GM12872 (cell line): ENCODE measurements at regions not wholly inside any gene's neighbourhood (a gene's known extent, or its start where the extent isn't known, plus 50 kb on each side); places are given as distances from the start of the nearest gene placed in this dataset.

Experiments
- TF ChIP-seq, protein P1 (sequence below): IDR thresholded peaks from 3 replicates; pipeline ENCODE4 v1.5.1; 2011; ENCODE audit warnings: low read depth, mild to moderate bottlenecking, low read length, moderate library complexity; ENCODE audit not compliant: insufficient read depth

DNA sequence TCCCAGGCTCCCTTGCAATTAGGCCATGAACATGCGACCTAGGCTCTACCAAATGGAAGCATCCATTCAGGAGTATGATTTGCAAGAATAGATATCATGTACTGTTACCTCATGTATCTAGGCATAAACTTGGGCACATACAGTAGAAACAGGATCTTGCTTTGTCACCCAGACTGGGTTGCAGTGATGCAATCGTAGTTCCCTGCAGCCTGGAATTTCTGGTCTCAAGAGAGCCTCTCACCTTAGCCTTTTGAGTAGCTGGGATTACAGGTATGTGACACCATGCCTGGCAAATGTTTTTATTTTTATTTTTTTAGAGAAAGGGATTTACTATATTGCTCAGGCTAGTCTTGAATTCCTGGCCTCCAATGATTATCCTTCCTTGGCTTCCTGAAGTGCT lies 994.2 kb downstream of the ADGRL3 start:
- TF ChIP-seq, protein P1, sequence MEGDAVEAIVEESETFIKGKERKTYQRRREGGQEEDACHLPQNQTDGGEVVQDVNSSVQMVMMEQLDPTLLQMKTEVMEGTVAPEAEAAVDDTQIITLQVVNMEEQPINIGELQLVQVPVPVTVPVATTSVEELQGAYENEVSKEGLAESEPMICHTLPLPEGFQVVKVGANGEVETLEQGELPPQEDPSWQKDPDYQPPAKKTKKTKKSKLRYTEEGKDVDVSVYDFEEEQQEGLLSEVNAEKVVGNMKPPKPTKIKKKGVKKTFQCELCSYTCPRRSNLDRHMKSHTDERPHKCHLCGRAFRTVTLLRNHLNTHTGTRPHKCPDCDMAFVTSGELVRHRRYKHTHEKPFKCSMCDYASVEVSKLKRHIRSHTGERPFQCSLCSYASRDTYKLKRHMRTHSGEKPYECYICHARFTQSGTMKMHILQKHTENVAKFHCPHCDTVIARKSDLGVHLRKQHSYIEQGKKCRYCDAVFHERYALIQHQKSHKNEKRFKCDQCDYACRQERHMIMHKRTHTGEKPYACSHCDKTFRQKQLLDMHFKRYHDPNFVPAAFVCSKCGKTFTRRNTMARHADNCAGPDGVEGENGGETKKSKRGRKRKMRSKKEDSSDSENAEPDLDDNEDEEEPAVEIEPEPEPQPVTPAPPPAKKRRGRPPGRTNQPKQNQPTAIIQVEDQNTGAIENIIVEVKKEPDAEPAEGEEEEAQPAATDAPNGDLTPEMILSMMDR = no peak

DNA sequence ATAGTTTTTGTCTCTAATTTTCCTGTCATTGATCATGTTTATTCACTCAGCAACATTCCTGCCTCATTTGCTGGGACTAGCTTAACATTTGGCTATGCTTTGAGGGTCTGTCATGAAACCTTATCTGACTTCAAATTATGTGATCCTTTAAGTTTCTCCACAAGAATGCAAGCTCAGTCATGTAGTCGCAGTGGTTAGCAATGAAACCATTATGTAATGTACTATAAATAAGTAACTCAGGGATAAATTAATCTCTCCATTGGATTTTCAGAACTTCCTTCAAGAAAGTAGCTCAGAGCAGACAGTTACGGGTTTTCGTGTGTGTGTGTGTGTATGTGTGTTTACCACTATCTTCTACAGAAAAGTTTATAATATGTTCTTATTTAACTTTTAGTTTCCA lies 993.6 kb downstream of the ADGRL3 start:
- TF ChIP-seq, protein P1 = no peak

DNA sequence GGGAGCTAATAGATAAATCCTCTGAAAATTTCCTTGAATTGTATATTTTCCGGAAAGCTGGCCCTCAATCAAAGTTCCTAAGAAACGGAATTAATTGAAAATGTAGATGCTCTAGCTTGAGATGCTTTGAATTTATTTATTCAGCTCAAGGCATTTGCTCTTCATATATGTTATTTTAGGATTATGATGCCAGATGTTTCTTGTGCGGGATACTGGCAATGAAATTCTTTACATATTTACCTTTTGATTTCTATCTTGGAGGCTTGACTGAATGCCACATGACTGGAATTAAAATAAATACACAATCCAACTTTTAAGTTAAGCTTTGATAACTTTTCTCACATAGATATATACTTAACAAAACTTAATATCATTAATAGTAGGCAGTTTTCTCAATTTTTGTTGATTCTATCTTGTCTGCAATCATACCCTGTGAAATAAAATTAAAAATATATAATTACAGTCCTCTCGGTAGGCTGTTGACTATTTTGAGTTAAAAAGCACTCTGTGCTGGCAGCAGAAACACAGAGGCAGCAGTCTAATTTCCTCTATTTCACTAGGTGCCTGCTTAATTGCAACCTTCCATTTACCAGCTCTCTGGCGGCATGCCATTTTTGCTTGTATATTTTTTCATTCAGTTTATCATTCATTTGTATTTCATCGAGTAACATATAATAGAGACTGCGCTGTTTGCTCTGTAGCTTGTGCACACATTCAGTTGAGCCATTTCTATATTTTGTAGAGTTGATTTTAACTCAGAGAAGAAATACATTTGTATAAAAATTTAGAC lies 991.5 kb downstream of the ADGRL3 start:
- TF ChIP-seq, protein P1 = no peak

DNA sequence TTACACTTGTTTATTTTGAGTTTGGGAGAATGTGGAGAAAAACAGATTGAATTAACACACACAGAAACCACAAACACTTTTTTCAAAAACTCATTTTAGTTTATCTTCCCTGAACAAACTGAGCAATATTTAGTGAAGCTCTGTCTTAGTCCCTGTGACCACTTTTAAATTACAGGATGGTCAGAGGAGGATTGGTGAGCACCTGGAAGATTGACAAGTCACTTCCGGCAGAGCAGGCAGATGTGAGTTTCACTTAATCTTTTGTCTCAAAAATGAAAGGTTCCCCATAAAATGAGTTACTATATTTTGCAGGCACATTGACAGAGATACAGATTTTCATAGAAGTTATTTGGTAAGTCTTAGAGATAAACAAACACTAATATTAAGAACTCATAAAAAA lies 970.1 kb downstream of the ADGRL3 start:
- TF ChIP-seq, protein P1 = no peak

DNA sequence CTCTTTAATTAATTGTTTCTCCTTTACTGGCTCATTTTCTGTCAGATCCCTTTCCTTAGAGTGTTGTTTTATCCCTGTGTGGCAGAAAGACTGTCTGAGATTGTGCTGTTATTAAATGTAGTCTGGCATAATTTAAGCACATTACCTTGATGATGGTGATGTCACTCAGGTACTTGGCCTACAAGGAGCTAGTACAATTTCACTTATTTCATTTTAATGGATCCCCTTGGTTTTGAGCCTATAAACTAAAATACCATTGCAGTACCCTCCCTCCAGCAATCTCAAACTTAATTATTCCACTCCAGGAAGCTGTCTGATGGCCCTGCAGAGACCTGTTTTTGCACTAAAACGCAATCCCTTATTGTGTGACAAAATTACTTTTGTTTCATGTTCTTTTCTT lies 968.6 kb downstream of the ADGRL3 start:
- TF ChIP-seq, protein P1 = no peak

DNA sequence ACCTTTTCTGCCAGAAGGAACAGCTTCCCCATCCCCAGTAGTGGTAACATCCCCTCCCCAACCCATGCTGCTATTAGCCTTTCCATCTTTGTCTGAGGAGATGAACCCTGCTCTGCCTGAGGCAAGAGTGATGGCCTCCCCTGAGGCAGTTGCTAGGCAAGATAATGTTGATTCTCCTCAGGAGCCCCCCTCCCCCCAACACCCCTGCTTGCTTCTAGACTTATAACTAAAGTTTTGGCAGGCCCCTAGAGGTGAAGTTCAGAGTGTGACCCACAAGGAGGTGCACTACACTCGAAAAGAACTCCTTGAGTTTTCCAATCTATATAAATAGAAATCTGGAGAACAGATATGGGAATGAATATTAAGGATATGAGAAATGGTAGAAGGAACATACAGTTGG lies 962.5 kb downstream of the ADGRL3 start:
- TF ChIP-seq, protein P1 = no peak

DNA sequence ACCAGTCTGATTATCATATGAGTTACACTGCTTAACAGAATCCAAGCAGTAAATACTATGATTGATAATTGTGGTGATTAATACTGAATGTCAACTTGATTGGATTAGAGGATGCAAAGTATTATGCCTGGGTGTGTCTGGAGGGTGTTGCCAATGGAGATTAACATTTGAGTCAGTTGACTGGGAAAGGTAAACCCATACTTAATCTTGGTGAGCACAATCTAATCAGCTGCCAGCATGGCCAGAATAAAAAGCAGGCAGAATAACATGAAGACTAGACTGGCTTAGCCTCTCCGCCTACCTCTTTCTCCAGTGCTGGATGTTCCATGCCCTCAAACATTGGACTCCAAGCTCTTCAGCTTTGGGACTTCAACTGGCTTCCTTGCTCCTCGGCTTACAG lies 961.3 kb downstream of the ADGRL3 start:
- TF ChIP-seq, protein P1 = no peak
